ENCODE measurements at regions not wholly inside any gene's neighbourhood (a gene's known extent, or its start where the extent isn't known, plus 50 kb on each side); places are given as distances from the start of the nearest gene placed in this dataset.

DNA sequence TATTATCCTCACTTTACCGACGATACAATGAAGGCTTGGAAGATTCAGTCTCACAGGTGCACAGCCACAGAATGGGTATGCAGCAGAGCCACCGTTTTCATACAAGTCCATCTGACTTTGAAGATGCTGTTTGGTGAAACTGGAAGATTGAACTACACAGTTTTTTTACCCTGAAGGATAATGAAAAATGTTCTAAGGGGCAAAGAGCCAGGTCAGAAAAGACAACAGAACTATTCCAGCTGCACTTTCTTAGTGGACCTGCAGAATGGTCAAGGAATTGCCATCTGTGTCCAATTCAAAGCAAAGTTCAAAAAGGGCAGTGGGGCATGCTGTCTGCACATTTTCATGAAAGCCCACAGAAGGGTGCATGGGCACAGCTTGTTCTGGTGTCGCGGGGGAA is 127.6 kb upstream of the PDZRN3 start:
- no peaks in the 10 kb centered on the region for H3K36me3 ChIP-seq (ENCODE audit: control insufficient read depth, insufficient read depth, low read length)
- Mint-ChIP-seq H3K36me3 (no peaks in the 10 kb centered on the region), H3K9me3 (peaks cover 0 to 12% (median 3%) of the 10 kb centered on the region in 7 donors), H3K27ac (no peak overlapping the region), H3K27me3 (no peaks in the 10 kb centered on the region), H3K4me3 (no peak overlapping the region), H3K4me1 (no peaks in the 10 kb centered on the region)
- no peaks in the 10 kb centered on the region for H3K4me1 ChIP-seq (ENCODE audit: control insufficient read depth, insufficient read depth, low read length, poor library complexity, severe bottlenecking)
- H3K4me3 ChIP-seq (ENCODE audit: low read depth, low read length), result no peak overlapping the region
- ATAC-seq (ENCODE audit: low read depth in 2 of 2), result no peak
- no peak overlapping the region for H3K27ac ChIP-seq (ENCODE audit: insufficient read depth, low read length, poor library complexity, severe bottlenecking)
- no peaks in the 10 kb centered on the region for H3K9me3 ChIP-seq (ENCODE audit: control insufficient read depth in 2 of 2, low read length in 2 of 2)
- no peak for DNase-seq
- no peaks in the 10 kb centered on the region for H3K27me3 ChIP-seq (ENCODE audit: control insufficient read depth, insufficient read depth, low read length)

DNA sequence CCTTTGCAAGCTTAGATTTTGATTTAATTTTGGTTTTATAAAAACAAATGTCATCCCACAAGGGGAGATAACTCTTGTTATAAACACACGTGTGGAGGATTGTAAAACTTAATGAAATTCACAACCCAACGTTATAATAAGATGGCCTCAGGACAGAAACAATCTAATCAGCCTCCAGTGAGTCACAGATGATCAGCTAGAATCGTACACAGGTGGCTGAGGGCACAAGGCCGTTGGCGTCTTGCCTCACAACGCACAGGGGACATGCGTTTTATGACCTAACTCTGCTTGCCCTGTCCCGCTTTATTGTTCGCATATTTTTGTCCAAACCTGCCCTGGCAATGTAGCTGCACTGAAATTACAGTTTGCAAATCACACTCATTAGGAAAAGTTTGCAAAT is 121.9 kb upstream of the PDZRN3 start:
- no peaks in the 10 kb centered on the region for H3K27me3 Mint-ChIP-seq
- H3K27me3 ChIP-seq (ENCODE audit: control insufficient read depth, insufficient read depth, low read length), result no peaks in the 10 kb centered on the region
- no peak overlapping the region for H3K27ac Mint-ChIP-seq
- H3K4me3 ChIP-seq (ENCODE audit: low read depth, low read length), result no peak overlapping the region
- no peak for DNase-seq
- H3K9me3 Mint-ChIP-seq, result peaks cover 0 to 5% (median 0%) of the 10 kb centered on the region in 7 donors
- no peaks in the 10 kb centered on the region for H3K4me1 ChIP-seq (ENCODE audit: control insufficient read depth, insufficient read depth, low read length, poor library complexity, severe bottlenecking)
- H3K4me1 Mint-ChIP-seq, result no peaks in the 10 kb centered on the region
- H3K9me3 ChIP-seq (ENCODE audit: control insufficient read depth in 2 of 2, low read length in 2 of 2), result no peaks in the 10 kb centered on the region
- H3K4me3 Mint-ChIP-seq, result no peak overlapping the region
- ATAC-seq (ENCODE audit: low read depth in 2 of 2), result no peak
- H3K27ac ChIP-seq (ENCODE audit: insufficient read depth, low read length, poor library complexity, severe bottlenecking), result no peak overlapping the region
- H3K36me3 ChIP-seq (ENCODE audit: control insufficient read depth, insufficient read depth, low read length), result no peaks in the 10 kb centered on the region
- H3K36me3 Mint-ChIP-seq, result no peaks in the 10 kb centered on the region

DNA sequence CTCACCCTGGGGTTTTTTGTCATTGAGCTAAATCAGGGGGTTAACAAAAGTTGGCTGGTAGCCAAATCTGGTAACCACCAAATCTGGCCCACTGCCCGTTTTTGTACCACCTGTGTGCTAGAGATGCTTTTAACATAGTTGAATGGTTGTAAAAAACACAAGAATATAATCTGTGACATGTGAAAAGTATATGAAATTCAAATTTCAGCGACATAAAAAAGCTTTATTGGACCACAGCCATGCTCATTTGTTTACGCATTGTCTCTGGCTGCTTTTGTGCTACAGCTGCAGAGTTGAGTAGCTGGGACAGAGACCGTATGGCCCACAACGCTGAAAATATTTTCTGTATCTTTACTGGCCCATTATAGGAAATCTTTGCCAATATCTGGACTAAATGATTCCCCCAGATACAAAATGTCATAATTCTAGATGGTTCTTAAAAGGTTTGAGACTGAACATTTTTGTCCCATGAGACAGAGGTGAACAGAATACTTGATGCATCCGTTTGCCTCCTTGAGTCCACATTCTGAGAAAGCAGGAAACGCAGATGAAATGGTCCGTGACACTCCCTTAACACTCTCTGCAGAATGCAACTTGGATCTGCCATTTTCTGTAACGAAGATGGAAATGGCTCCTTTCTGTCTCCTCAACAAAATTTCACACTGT is 120.9 kb upstream of the PDZRN3 start:
- H3K36me3 Mint-ChIP-seq, result no peaks in the 10 kb centered on the region

DNA sequence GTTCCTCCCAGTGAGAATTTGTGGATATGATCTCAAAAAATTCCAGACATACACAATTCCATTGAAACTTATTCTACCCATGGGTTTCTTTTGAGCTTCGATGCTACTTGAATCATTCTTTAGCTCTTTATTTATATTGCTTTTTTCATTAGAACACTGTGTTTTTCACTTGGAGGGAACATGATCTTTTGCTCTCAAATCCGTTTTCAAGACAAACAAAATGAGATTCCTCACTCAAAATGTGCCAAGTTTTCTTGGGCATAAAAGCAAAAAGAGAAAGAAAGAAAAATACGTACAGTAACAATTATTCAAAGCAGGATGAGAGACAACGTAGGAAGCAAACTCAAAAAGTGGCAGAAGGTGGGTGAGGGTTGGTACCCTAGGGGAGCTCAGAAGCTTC is 118.8 kb upstream of the PDZRN3 start:
- Histone ChIP-seq H3K9me3 (ENCODE audit: control insufficient read depth in 2 of 2, low read length in 2 of 2) (no peaks in the 10 kb centered on the region), H3K27me3 (ENCODE audit: control insufficient read depth, insufficient read depth, low read length) (no peaks in the 10 kb centered on the region), H3K4me1 (ENCODE audit: control insufficient read depth, insufficient read depth, low read length, poor library complexity, severe bottlenecking) (no peaks in the 10 kb centered on the region), H3K4me3 (ENCODE audit: low read depth, low read length) (no peak overlapping the region), H3K36me3 (ENCODE audit: control insufficient read depth, insufficient read depth, low read length) (no peaks in the 10 kb centered on the region), H3K27ac (ENCODE audit: insufficient read depth, low read length, poor library complexity, severe bottlenecking) (no peak overlapping the region)
- H3K9me3 Mint-ChIP-seq, result peaks cover 0 to 5% (median 0%) of the 10 kb centered on the region in 7 donors
- no peak for DNase-seq
- H3K27ac Mint-ChIP-seq, result no peak overlapping the region
- no peaks in the 10 kb centered on the region for H3K27me3 Mint-ChIP-seq
- H3K4me1 Mint-ChIP-seq, result no peaks in the 10 kb centered on the region
- no peak overlapping the region for H3K4me3 Mint-ChIP-seq
- no peak for ATAC-seq (ENCODE audit: low read depth in 2 of 2)
- H3K36me3 Mint-ChIP-seq, result no peaks in the 10 kb centered on the region

More for the DNA sequence above, 120.9 kb upstream of the PDZRN3 start:
- no peak overlapping the region for H3K4me3 ChIP-seq (ENCODE audit: low read depth, low read length)
- ATAC-seq (ENCODE audit: low read depth in 2 of 2), result no peak
- no peak for DNase-seq
- H3K9me3 ChIP-seq (ENCODE audit: control insufficient read depth in 2 of 2, low read length in 2 of 2), result no peaks in the 10 kb centered on the region
- H3K4me1 ChIP-seq (ENCODE audit: control insufficient read depth, insufficient read depth, low read length, poor library complexity, severe bottlenecking), result no peaks in the 10 kb centered on the region
- Mint-ChIP-seq H3K4me3 (no peak overlapping the region), H3K4me1 (no peaks in the 10 kb centered on the region), H3K27me3 (no peaks in the 10 kb centered on the region), H3K9me3 (peaks cover 0 to 5% (median 0%) of the 10 kb centered on the region in 7 donors), H3K27ac (no peak overlapping the region)
- H3K36me3 ChIP-seq (ENCODE audit: control insufficient read depth, insufficient read depth, low read length), result no peaks in the 10 kb centered on the region
- H3K27me3 ChIP-seq (ENCODE audit: control insufficient read depth, insufficient read depth, low read length), result no peaks in the 10 kb centered on the region
- H3K27ac ChIP-seq (ENCODE audit: insufficient read depth, low read length, poor library complexity, severe bottlenecking), result no peak overlapping the region

DNA sequence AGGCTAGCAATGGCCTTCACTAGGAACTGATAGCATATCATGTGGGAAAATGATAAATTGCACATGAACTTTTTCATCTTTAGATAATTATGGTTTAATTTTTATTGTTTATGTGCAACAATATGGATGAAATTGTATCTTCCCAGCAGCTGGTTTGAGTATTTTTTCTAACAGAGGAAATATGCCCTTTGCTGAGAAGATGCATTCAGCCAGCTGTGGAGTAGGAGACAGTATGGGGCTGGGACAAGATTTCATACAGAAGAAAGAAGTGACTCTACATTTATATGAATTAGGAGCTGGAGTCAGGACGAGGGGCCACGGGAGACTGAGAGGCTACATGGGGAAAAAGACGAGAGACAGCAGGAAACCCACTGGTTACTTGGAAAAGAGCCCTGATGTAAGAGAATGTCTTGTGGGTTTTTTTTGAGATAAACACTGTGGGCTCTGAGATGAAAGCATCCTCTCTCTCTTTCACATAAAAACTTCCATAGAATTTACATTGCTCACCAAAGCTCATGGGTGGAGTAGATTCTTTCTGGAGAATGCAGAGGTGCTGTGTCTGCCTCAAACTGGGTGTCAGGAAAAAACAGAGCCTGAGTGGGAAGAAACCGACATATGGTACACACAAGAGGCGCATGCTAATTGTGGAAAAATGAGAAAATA is 115.2 kb upstream of the PDZRN3 start:
- H3K27ac Mint-ChIP-seq, result no peak overlapping the region
- Histone ChIP-seq H3K36me3 (ENCODE audit: control insufficient read depth, insufficient read depth, low read length) (no peaks in the 10 kb centered on the region), H3K27ac (ENCODE audit: insufficient read depth, low read length, poor library complexity, severe bottlenecking) (no peak overlapping the region), H3K4me1 (ENCODE audit: control insufficient read depth, insufficient read depth, low read length, poor library complexity, severe bottlenecking) (no peaks in the 10 kb centered on the region), H3K4me3 (ENCODE audit: low read depth, low read length) (no peak overlapping the region), H3K27me3 (ENCODE audit: control insufficient read depth, insufficient read depth, low read length) (no peaks in the 10 kb centered on the region), H3K9me3 (ENCODE audit: control insufficient read depth in 2 of 2, low read length in 2 of 2) (no peaks in the 10 kb centered on the region)
- no peak overlapping the region for H3K4me3 Mint-ChIP-seq
- ATAC-seq (ENCODE audit: low read depth in 2 of 2) (no peak), DNase-seq (no peak)
- H3K36me3 Mint-ChIP-seq, result no peaks in the 10 kb centered on the region
- peaks cover 0 to 6% (median 2%) of the 10 kb centered on the region in 7 donors for H3K9me3 Mint-ChIP-seq
- no peaks in the 10 kb centered on the region for H3K27me3 Mint-ChIP-seq
- no peaks in the 10 kb centered on the region for H3K4me1 Mint-ChIP-seq

DNA sequence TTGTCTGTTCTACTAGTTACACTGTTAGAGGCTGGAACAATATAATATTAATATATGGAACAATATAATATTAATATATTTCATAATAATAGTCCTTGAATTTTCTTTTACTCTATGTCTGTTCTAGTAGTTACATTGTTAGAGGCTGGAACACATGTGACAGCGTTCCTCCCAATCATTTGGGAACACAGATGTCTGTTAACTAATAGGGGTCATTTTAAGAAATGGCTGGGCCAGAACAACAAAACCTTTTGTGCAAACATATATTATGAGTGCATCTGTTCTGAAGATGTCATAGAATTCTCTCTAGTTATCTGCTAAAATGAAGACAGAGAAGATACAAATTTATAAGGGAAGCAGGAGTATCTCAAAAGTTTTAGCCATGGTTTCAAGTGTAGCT is 114.0 kb upstream of the PDZRN3 start:
- Histone ChIP-seq H3K36me3 (ENCODE audit: control insufficient read depth, insufficient read depth, low read length) (no peaks in the 10 kb centered on the region), H3K9me3 (ENCODE audit: control insufficient read depth in 2 of 2, low read length in 2 of 2) (no peaks in the 10 kb centered on the region), H3K27ac (ENCODE audit: insufficient read depth, low read length, poor library complexity, severe bottlenecking) (no peak overlapping the region), H3K4me3 (ENCODE audit: low read depth, low read length) (no peak overlapping the region), H3K4me1 (ENCODE audit: control insufficient read depth, insufficient read depth, low read length, poor library complexity, severe bottlenecking) (no peaks in the 10 kb centered on the region), H3K27me3 (ENCODE audit: control insufficient read depth, insufficient read depth, low read length) (no peaks in the 10 kb centered on the region)
- no peak overlapping the region for H3K4me3 Mint-ChIP-seq
- H3K36me3 Mint-ChIP-seq, result no peaks in the 10 kb centered on the region
- peaks cover 0 to 6% (median 1%) of the 10 kb centered on the region in 7 donors for H3K9me3 Mint-ChIP-seq
- H3K4me1 Mint-ChIP-seq, result no peaks in the 10 kb centered on the region
- ATAC-seq (ENCODE audit: low read depth in 2 of 2), result no peak
- H3K27ac Mint-ChIP-seq, result no peak overlapping the region
- no peak for DNase-seq
- H3K27me3 Mint-ChIP-seq, result no peaks in the 10 kb centered on the region

DNA sequence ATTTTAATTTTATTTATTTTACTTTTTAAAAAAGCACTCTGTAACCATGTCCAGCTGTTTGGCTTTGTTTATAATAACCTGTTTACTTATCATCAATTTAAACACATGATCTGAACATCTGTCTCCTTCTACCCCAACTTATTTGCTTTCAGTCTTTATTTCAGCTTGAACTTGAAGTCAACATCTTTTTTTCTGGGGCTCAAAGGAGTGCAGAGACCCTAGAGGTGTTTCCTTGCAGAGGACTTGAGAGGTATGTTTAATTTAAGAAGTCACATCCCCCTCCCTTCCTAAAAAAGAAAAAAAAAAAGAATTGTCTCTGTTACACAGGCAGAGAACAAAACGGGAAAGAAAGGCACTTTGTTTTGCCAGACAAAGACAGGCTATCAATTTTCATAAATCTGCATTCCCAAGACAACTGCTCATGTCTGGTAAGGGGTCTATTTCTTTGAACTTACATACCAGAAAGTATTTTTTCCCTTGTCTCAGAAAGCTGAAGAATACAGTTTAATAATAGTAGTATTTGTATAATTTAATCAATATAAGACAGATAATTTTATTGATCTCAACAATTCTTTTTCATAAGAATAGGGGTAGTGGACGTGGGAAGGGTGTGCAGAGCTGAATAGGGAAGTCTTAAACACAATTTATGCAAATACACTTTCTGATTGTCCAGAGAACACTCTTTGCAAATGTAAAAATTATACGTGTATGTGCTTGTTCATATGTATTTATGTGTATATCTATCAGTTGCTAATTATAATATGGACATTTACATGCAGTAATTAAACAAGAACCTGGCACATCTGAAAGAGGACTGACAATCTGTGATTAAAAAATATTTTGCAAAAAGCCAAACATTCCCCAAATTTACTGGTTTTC is 109.7 kb upstream of the PDZRN3 start:
- H3K9me3 Mint-ChIP-seq, result peaks cover 0 to 12% (median 2%) of the 10 kb centered on the region in 7 donors
- ATAC-seq (ENCODE audit: low read depth in 2 of 2) (no peak), DNase-seq (no peak)
- no peaks in the 10 kb centered on the region for H3K36me3 ChIP-seq (ENCODE audit: control insufficient read depth, insufficient read depth, low read length)
- H3K4me1 ChIP-seq (ENCODE audit: control insufficient read depth, insufficient read depth, low read length, poor library complexity, severe bottlenecking), result no peaks in the 10 kb centered on the region
- no peak overlapping the region for H3K4me3 ChIP-seq (ENCODE audit: low read depth, low read length)
- no peaks in the 10 kb centered on the region for H3K4me1 Mint-ChIP-seq
- no peaks in the 10 kb centered on the region for H3K9me3 ChIP-seq (ENCODE audit: control insufficient read depth in 2 of 2, low read length in 2 of 2)
- H3K27me3 Mint-ChIP-seq, result no peaks in the 10 kb centered on the region
- no peaks in the 10 kb centered on the region for H3K36me3 Mint-ChIP-seq
- no peak overlapping the region for H3K27ac ChIP-seq (ENCODE audit: insufficient read depth, low read length, poor library complexity, severe bottlenecking)
- no peak overlapping the region for H3K27ac Mint-ChIP-seq
- H3K4me3 Mint-ChIP-seq, result no peak overlapping the region
- no peaks in the 10 kb centered on the region for H3K27me3 ChIP-seq (ENCODE audit: control insufficient read depth, insufficient read depth, low read length)

All from CD4-positive, CD25-positive, alpha-beta regulatory T cell (primary cell).